HepG2 (cell line): ENCODE measurements at regions not wholly inside any gene's neighbourhood (a gene's known extent, or its start where the extent isn't known, plus 50 kb on each side); places are given as distances from the start of the nearest gene placed in this dataset.

Experiments
- ATAC-seq: fragments of 200-7000 bp; cut with Tn5 transposase; 3 replicates; pipeline ENCODE4 v1.9.1; 2020; ENCODE audit warnings: mild to moderate bottlenecking, moderate library complexity
- BruUV-seq: library from RNA; stranded (reverse); fragments of 400-500 nt; replicated peaks from 2 replicates; lab custom pipeline; 2021; lab: Mats Ljungman, UMichigan
- CTCF ChIA-PET: fragments of 300-600 bp; formaldehyde crosslinking; extraction: SDS; loops from one replicate; lab custom pipeline; 2021; ENCODE audit warnings: low total read pairs, inconsistent platforms, low intra/inter-chr PET ratio; lab: Yijun Ruan, JAX
- POLR2A ChIA-PET: fragments of 350-600 bp; sonication (Branson Sonifier 250); formaldehyde crosslinking; loops from one replicate; lab custom pipeline; 2020; ENCODE audit warnings: antibody characterized with exemption, inconsistent platforms; lab: Yijun Ruan, JAX
- DNase-seq: peaks from one replicate; pipeline ENCODE4 v3.0.0-alpha.2; 2015; ENCODE audit warnings: low spot score
- FAIRE-seq: peaks from 3 replicates; lab custom pipeline; 2011; peaks lifted over from hg19 to GRCh38; lab: Jason Lieb, UNC
- H2AFZ ChIP-seq: one replicate; pipeline ENCODE4 v1.6.1; 2011; ENCODE audit warnings: low read length, inconsistent platforms
- H3K27ac ChIP-seq: fragments of 300-600 bp; 3 replicates; pipeline ENCODE4 v1.8.0; 2011; ENCODE audit warnings: mixed run types, mild to moderate bottlenecking, mixed read lengths, low read length, inconsistent platforms; ENCODE audit not compliant: insufficient read depth; ENCODE audit errors: extremely low read length
- H3K27me3 ChIP-seq, 2 experiments: fragments of 200-600 bp in 1 of 2; 2 replicates in 1 of 2; 3 replicates in 1 of 2; pipeline versions ENCODE4 v1.6.0 to v1.8.0; 2011; ENCODE audit warnings: low read length in 2 of 2, mild to moderate bottlenecking in 2 of 2, moderate library complexity in 2 of 2, inconsistent platforms in 1 of 2; ENCODE audit not compliant: insufficient read depth in 2 of 2, control insufficient read depth in 1 of 2
- H3K36me3 ChIP-seq, 2 experiments: fragments of 200-600 bp in 1 of 2; replicated peaks in 1 of 2; 2 replicates in 1 of 2; 3 replicates in 1 of 2; pipeline versions ENCODE4 v1.5.1 to v1.8.0; 2011; ENCODE audit warnings: low read length in 2 of 2, inconsistent platforms in 1 of 2; ENCODE audit not compliant: insufficient read depth in 2 of 2, control insufficient read depth in 1 of 2
- H3K4me1 ChIP-seq: 2 replicates; pipeline ENCODE4 v1.5.1; 2012; ENCODE audit warnings: low read length, inconsistent platforms; ENCODE audit not compliant: insufficient read depth
- H3K4me2 ChIP-seq: 2 replicates; pipeline ENCODE4 v1.6.0; 2011; ENCODE audit warnings: low read depth, low read length, inconsistent platforms
- H3K4me3 ChIP-seq, 3 experiments: fragments of 200-600 bp in 1 of 3; sonication (generic), shearing (Covaris generic) in 1 of 3; replicated peaks in 1 of 3; 2 replicates each; pipeline ENCODE4 v1.5.1; 2011 to 2016; ENCODE audit warnings: low read length in 3 of 3, inconsistent platforms in 2 of 3, low read depth in 2 of 3, mild to moderate bottlenecking in 2 of 3, control low read depth in 1 of 3, mixed read lengths in 1 of 3; ENCODE audit not compliant: insufficient read depth in 1 of 3
- H3K79me2 ChIP-seq: one replicate; pipeline ENCODE4 v1.6.1; 2011; ENCODE audit warnings: low read length, inconsistent platforms; ENCODE audit not compliant: insufficient read depth
- H3K9ac ChIP-seq: 2 replicates; pipeline ENCODE4 v1.6.0; 2011; ENCODE audit warnings: mild to moderate bottlenecking, low read depth, low read length, inconsistent platforms; ENCODE audit not compliant: insufficient read depth
- H3K9me3 ChIP-seq: 2 replicates; pipeline ENCODE4 v1.5.1; 2012; ENCODE audit warnings: mild to moderate bottlenecking, low read length
- H4K20me1 ChIP-seq: 2 replicates; pipeline ENCODE4 v1.6.0; 2011; ENCODE audit warnings: inconsistent platforms, mild to moderate bottlenecking, low read length, moderate library complexity; ENCODE audit not compliant: insufficient read depth
- AHR ChIP-seq: IDR thresholded peaks from 2 replicates; pipeline ENCODE4 v1.6.1; 2018; ENCODE audit warnings: missing genetic modification reagents, missing compliant biosample characterization
- ELF4 ChIP-seq: sonication (generic); formaldehyde crosslinking; IDR thresholded peaks from 2 replicates; pipeline ENCODE4 v1.5.0; 2020; ENCODE audit warnings: missing genetic modification reagents, mild to moderate bottlenecking, moderate library complexity, borderline replicate concordance
- ERF ChIP-seq: IDR thresholded peaks from 2 replicates; pipeline ENCODE4 v1.6.1; 2018; ENCODE audit warnings: missing biosample characterization, missing genetic modification reagents
- JARID2 ChIP-seq: sonication (generic); formaldehyde crosslinking; IDR thresholded peaks from 2 replicates; pipeline ENCODE4 v1.8.1; 2023; ENCODE audit warnings: missing genetic modification reagents, inconsistent platforms; ENCODE audit not compliant: insufficient replicate concordance
- KMT2A ChIP-seq: sonication (generic); formaldehyde crosslinking; IDR thresholded peaks from 2 replicates; pipeline ENCODE4 v1.4.0; 2020; ENCODE audit warnings: missing genetic modification reagents
- MLLT10 ChIP-seq: sonication (generic); formaldehyde crosslinking; IDR thresholded peaks from 2 replicates; pipeline ENCODE4 v1.4.0; 2020; ENCODE audit warnings: missing genetic modification reagents
- TAF1 ChIP-seq: sonication (generic); formaldehyde crosslinking; IDR thresholded peaks from 2 replicates; pipeline ENCODE4 v1.4.0; 2020; ENCODE audit warnings: missing genetic modification reagents
- THYN1 ChIP-seq: sonication (generic); formaldehyde crosslinking; IDR thresholded peaks from 2 replicates; pipeline ENCODE4 v1.8.1; 2023; ENCODE audit warnings: low read depth, mild to moderate bottlenecking, moderate library complexity, missing genetic modification reagents, borderline replicate concordance
- ZNF343 ChIP-seq: sonication (generic); formaldehyde crosslinking; IDR thresholded peaks from 2 replicates; pipeline ENCODE4 v1.4.0; 2020; ENCODE audit warnings: mild to moderate bottlenecking, missing genetic modification reagents
- ZNF432 ChIP-seq: sonication (generic); formaldehyde crosslinking; IDR thresholded peaks from 2 replicates; pipeline ENCODE4 v1.5.0; 2020; ENCODE audit warnings: missing genetic modification reagents, mild to moderate bottlenecking, borderline replicate concordance
- ZNF724P ChIP-seq: sonication (generic); formaldehyde crosslinking; IDR thresholded peaks from 2 replicates; pipeline ENCODE4 v1.8.0; 2022; ENCODE audit warnings: missing genetic modification reagents, borderline replicate concordance
- ZNF75D ChIP-seq: sonication (generic); formaldehyde crosslinking; IDR thresholded peaks from 2 replicates; pipeline ENCODE4 v1.8.1; 2023; ENCODE audit warnings: missing genetic modification reagents, mild to moderate bottlenecking, borderline replicate concordance
- WGBS: methylation state at CpG from one replicate; pipeline ENCODE4 v1.1.6; 2017; ENCODE audit warnings: low lambda C conversion rate; 5-methylcytosine and 5-hydroxymethylcytosine counted together
- in situ Hi-C: cut with HindIII; loops from 2 replicates; pipeline ENCODE4 v1.10.0; 2017; ENCODE audit warnings: low pct_unique_long_range_greater_than_20kb; ENCODE audit not compliant: extremely low pct_ligation_motif_present
- intact Hi-C: fragments of 100-400 bp; cut with micrococcal nuclease; formaldehyde crosslinking; loops from one replicate; pipeline ENCODE4 v1.10.0; 2022; ENCODE audit not compliant: unreplicated experiment
- TF ChIP-seq, protein P1 (sequence below): sonication (generic); formaldehyde crosslinking; IDR thresholded peaks from 2 replicates; pipeline ENCODE4 v1.4.0; 2020; ENCODE audit warnings: missing genetic modification reagents, low read depth, mild to moderate bottlenecking, borderline replicate concordance
- TF ChIP-seq, protein P2 (sequence below): IDR thresholded peaks from 2 replicates; pipeline ENCODE4 v1.6.1; 2016; ENCODE audit warnings: low read depth, control low read depth
- TF ChIP-seq, protein P3 (sequence below): sonication (generic); formaldehyde crosslinking; IDR thresholded peaks from 2 replicates; pipeline ENCODE4 v1.5.0; 2020; ENCODE audit warnings: missing genetic modification reagents, mild to moderate bottlenecking, borderline replicate concordance

DNA sequence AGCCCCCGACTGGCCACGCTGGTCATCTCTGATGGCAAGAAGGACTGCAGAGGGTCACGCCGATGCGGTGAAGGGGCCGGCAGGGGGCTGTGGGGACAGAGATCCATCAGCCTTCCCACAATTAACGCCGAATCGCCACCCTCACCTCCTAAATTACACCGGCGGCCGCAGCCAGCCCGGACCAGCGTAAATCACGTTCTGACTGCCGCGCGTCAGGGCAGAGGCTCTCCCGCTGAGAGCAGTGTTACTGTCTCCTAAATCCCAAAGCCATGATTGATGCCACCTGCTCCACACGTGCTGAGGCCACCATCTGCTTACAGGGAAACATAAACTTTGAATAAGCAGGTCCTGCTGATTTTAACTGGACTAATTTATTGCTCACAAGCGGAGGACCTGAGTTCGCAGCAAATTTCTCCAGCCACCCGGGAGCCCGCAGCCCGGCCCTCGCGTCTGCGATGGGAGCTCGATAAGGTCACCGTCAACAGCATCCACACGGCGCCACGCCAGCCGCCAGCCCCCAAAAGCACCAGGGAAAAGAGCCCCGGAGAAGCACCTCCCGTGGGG, 127.3 kb upstream of the NKX1-1 start:
- DNase-seq, result no peak
- BruUV-seq, result no TSS peak
- H3K4me3 ChIP-seq, result no peak overlapping the region
- 55% methylated on average over 9 of the region's 36 CpGs for WGBS
- ATAC-seq, result no peak
- no peaks in the 10 kb centered on the region for H3K79me2 ChIP-seq
- TF ChIP-seq MLLT10 (no peak), ERF (no peak), ZNF432 (CRISPR knock-in tag) (no peak), ELF4 (CRISPR knock-in tag) (no peak)
- TF ChIP-seq, protein P1, sequence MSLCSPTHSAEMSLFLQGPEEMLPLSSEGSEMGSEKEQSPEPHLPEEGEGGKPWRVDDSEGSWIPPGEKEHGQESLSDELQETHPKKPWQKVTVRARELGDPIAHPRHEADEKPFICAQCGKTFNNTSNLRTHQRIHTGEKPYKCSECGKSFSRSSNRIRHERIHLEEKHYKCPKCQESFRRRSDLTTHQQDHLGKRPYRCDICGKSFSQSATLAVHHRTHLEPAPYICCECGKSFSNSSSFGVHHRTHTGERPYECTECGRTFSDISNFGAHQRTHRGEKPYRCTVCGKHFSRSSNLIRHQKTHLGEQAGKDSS (CRISPR knock-in tag), result no peak
- no peak overlapping the region for H3K9ac ChIP-seq
- ChIA-PET CTCF (no interaction called here), POLR2A (no interaction called here)
- no peaks in the 10 kb centered on the region for H4K20me1 ChIP-seq
- no peaks in the 10 kb centered on the region for H3K36me3 ChIP-seq
- H3K4me1 ChIP-seq, result peaks cover 7% of the 10 kb centered on the region
- no peaks in the 10 kb centered on the region for H3K9me3 ChIP-seq
- H3K4me2 ChIP-seq, result no peak overlapping the region
- peaks cover 12 to 55% of the 10 kb centered on the region in 2 experiments; a peak in 4 of 5 replicates for H3K27me3 ChIP-seq
- no peak for FAIRE-seq
- in situ Hi-C loops, result no loop called here
- no peak overlapping the region for H3K27ac ChIP-seq
- intact Hi-C loops, result no loop called here
- H2AFZ ChIP-seq, result no peak overlapping the region

DNA sequence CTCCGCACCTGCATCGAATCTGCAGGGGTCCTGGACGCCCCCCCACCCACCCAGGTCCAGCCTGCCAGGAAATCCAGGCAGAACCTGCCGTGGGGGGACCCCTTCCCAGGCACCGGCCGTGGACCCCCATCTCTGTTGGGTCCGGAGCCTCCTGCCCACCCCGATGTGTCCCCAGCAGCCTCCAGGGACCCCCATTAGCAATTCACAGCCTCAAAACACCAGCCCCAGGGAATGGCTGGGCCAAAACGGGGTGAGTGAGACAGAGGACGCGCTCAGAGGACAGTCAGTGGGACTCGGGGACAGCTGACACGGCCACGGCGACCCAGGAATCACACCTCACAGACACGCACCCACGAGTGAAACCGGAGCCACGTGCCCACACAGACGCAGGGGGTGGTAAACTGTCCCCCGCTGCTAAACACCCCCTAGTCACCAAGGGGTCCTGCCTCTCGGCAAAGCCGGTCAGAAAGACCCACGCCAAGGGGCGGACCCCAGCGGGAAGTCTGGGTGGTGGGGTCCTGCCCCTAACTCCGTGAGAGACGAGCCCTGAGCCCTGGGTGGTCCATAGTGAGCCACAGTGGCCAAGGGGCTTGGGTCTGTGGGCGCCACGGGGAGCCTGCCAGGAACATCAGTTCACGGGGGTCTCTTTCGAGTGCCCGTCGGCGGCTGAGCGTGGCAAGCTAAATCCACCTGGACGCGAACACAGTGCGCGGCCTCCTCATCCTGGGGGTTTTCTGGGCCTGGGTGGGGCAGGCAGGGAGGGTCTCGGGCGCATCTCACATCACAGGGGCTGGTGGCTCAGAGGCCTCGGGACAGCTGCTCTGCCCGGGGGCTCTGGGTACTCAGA, 126.5 kb upstream of the NKX1-1 start:
- BruUV-seq, result no TSS peak
- POLR2A ChIA-PET, result no interaction called here
- intact Hi-C loops, result no loop called here
- Histone ChIP-seq H3K79me2 (no peaks in the 10 kb centered on the region), H3K27me3 (peaks cover 12 to 60% of the 10 kb centered on the region in 2 experiments; a peak in 4 of 5 replicates), H2AFZ (no peak overlapping the region), H3K36me3 (no peaks in the 10 kb centered on the region), H3K9me3 (no peaks in the 10 kb centered on the region), H3K4me3 (no peak overlapping the region), H3K27ac (no peak overlapping the region), H3K4me2 (no peak overlapping the region), H3K9ac (no peak overlapping the region), H3K4me1 (peaks cover 7% of the 10 kb centered on the region), H4K20me1 (no peaks in the 10 kb centered on the region)
- ATAC-seq (no peak), DNase-seq (no peak), FAIRE-seq (no peak)
- in situ Hi-C loops, result no loop called here
- 36% methylated on average over 13 of the region's 44 CpGs for WGBS
- CTCF ChIA-PET, result no interaction called here
- TF ChIP-seq, protein P2, sequence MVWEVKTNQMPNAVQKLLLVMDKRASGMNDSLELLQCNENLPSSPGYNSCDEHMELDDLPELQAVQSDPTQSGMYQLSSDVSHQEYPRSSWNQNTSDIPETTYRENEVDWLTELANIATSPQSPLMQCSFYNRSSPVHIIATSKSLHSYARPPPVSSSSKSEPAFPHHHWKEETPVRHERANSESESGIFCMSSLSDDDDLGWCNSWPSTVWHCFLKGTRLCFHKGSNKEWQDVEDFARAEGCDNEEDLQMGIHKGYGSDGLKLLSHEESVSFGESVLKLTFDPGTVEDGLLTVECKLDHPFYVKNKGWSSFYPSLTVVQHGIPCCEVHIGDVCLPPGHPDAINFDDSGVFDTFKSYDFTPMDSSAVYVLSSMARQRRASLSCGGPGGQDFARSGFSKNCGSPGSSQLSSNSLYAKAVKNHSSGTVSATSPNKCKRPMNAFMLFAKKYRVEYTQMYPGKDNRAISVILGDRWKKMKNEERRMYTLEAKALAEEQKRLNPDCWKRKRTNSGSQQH (CRISPR knock-in tag), result no peak
- TF ChIP-seq ZNF75D (CRISPR knock-in tag), result no peak
- TF ChIP-seq ZNF724P (CRISPR knock-in tag), result no peak
- TF ChIP-seq AHR, result no peak
- TF ChIP-seq THYN1 (CRISPR knock-in tag), result no peak
- no peak for TF ChIP-seq KMT2A
- TF ChIP-seq, protein P3, sequence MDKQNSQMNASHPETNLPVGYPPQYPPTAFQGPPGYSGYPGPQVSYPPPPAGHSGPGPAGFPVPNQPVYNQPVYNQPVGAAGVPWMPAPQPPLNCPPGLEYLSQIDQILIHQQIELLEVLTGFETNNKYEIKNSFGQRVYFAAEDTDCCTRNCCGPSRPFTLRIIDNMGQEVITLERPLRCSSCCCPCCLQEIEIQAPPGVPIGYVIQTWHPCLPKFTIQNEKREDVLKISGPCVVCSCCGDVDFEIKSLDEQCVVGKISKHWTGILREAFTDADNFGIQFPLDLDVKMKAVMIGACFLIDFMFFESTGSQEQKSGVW (CRISPR knock-in tag), result no peak
- TF ChIP-seq JARID2 (CRISPR knock-in tag), result no peak
- no peak for TF ChIP-seq TAF1
- TF ChIP-seq ZNF343 (CRISPR knock-in tag), result no peak
